GM12878 (cell line): ENCODE measurements at regions not wholly inside any gene's neighbourhood (a gene's known extent, or its start where the extent isn't known, plus 50 kb on each side); places are given as distances from the start of the nearest gene placed in this dataset.
A peak's percentile ranks its signal among the peaks of the same experiment; 100 is the strongest.

ENCODE experiments used
- ATAC-seq: fragments of 200-7000 bp; cut with Tn5 transposase; 3 replicates; pipeline ENCODE4 v1.9.1; 2020; ENCODE audit warnings: mild to moderate bottlenecking, moderate library complexity
- BruUV-seq: library from RNA; stranded (reverse); fragments of 400-500 nt; replicated peaks from 2 replicates; lab custom pipeline; 2021; lab: Mats Ljungman, UMichigan
- CTCF ChIA-PET: fragments of 300-600 bp; sonication (Branson Sonifier 250); formaldehyde crosslinking; extraction: SDS; loops from one replicate; lab custom pipeline; 2021; ENCODE audit warnings: inconsistent platforms; lab: Yijun Ruan, JAX
- POLR2A ChIA-PET: fragments of 350-600 bp; formaldehyde crosslinking; extraction: SDS; loops from one replicate; lab custom pipeline; 2021; ENCODE audit warnings: inconsistent platforms; lab: Charles Lee
- RAD21 ChIA-PET: fragments of 300-600 bp; sonication (Branson Sonifier 250); formaldehyde crosslinking; loops from one replicate; lab custom pipeline; 2023; ENCODE audit warnings: antibody characterized with exemption; ENCODE audit not compliant: unreplicated experiment; lab: Charles Lee
- SMC1A ChIA-PET: fragments of 300-600 bp; sonication (Branson Sonifier 250); formaldehyde crosslinking; loops from one replicate; lab custom pipeline; 2023; ENCODE audit not compliant: unreplicated experiment, uncharacterized antibody; lab: Charles Lee
- DNase-seq: peaks from one replicate; pipeline ENCODE4 v3.0.0-alpha.2; 2011; ENCODE audit warnings: low read depth, low spot score
- FAIRE-seq: peaks from 3 replicates; lab custom pipeline; 2011; peaks lifted over from hg19 to GRCh38; lab: Jason Lieb, UNC
- H2AFZ ChIP-seq: 2 replicates; pipeline ENCODE4 v1.6.0; 2011; ENCODE audit warnings: low read depth, low read length, control low read depth; ENCODE audit not compliant: control insufficient read depth
- H3K27ac ChIP-seq: 2 replicates; pipeline ENCODE4 v1.5.1; 2011; ENCODE audit warnings: control low read depth; ENCODE audit not compliant: control insufficient read depth, insufficient read depth
- H3K27me3 ChIP-seq, 2 experiments: replicated peaks in 1 of 2; 2 replicates each; pipeline versions ENCODE4 v1.6.0 to v1.6.1; 2011; ENCODE audit warnings: low read length in 1 of 2; ENCODE audit not compliant: control insufficient read depth in 2 of 2, insufficient read depth in 2 of 2
- H3K36me3 ChIP-seq, 2 experiments: 2 replicates each; pipeline ENCODE4 v1.5.1; 2011; ENCODE audit warnings: low read length in 1 of 2; ENCODE audit not compliant: control insufficient read depth in 2 of 2, insufficient read depth in 2 of 2
- H3K4me1 ChIP-seq: 2 replicates; pipeline ENCODE4 v1.6.1; 2011; ENCODE audit warnings: mild to moderate bottlenecking, low read length, moderate library complexity, mixed read lengths; ENCODE audit not compliant: control insufficient read depth, insufficient read depth
- H3K4me2 ChIP-seq: 2 replicates; pipeline ENCODE4 v1.6.0; 2011; ENCODE audit warnings: control low read depth; ENCODE audit not compliant: control insufficient read depth, insufficient read depth
- H3K4me3 ChIP-seq: fragments of 200-600 bp; sonication (generic); 2 replicates; pipeline ENCODE4 v1.5.1; 2016
- H3K79me2 ChIP-seq: 2 replicates; pipeline ENCODE4 v1.6.0; 2011; ENCODE audit warnings: low read length; ENCODE audit not compliant: control insufficient read depth, insufficient read depth
- H3K9ac ChIP-seq: 2 replicates; pipeline ENCODE4 v1.8.0; 2011; ENCODE audit warnings: low read length, control low read depth, mixed read lengths; ENCODE audit not compliant: control insufficient read depth, insufficient read depth
- H3K9me3 ChIP-seq: replicated peaks from 3 replicates; pipeline ENCODE4 v1.5.1; 2011; ENCODE audit warnings: mild to moderate bottlenecking, low read length; ENCODE audit not compliant: control insufficient read depth, insufficient read depth
- H4K20me1 ChIP-seq: 2 replicates; pipeline ENCODE4 v1.6.0; 2011; ENCODE audit not compliant: control insufficient read depth, insufficient read depth
- CTCF ChIP-seq, 3 experiments: IDR thresholded peaks in 2 of 3; conservative IDR thresholded peaks in 1 of 3; 2 replicates each; pipeline ENCODE4 v1.5.1; 2011; ENCODE audit warnings: low read depth in 3 of 3, low read length in 3 of 3, mild to moderate bottlenecking in 3 of 3, control low read depth in 2 of 3, moderate library complexity in 2 of 3, inconsistent platforms in 1 of 3, mixed read lengths in 1 of 3; ENCODE audit not compliant: control insufficient read depth in 2 of 3, insufficient read depth in 1 of 3; ENCODE audit errors: extremely low read depth in 1 of 3
- ELK1 ChIP-seq: IDR thresholded peaks from 2 replicates; pipeline ENCODE4 v1.6.1; 2012; ENCODE audit warnings: low read depth, low read length, improper control_type of control experiment
- MEF2B ChIP-seq: fragments of 450-650 bp; IDR thresholded peaks from 2 replicates; pipeline ENCODE4 v1.6.1; 2018; ENCODE audit warnings: mild to moderate bottlenecking, moderate library complexity; ENCODE audit not compliant: partially characterized antibody, poor library complexity, severe bottlenecking
- PML ChIP-seq: IDR thresholded peaks from 2 replicates; pipeline ENCODE4 v1.6.1; 2012; ENCODE audit warnings: low read length, inconsistent platforms
- RAD21 ChIP-seq: IDR thresholded peaks from 2 replicates; pipeline ENCODE4 v1.6.1; 2011; ENCODE audit warnings: mild to moderate bottlenecking, low read depth, low read length, moderate library complexity; ENCODE audit not compliant: insufficient read depth
- RUNX3 ChIP-seq: IDR thresholded peaks from 2 replicates; pipeline ENCODE4 v1.6.1; 2012; ENCODE audit warnings: low read length, inconsistent platforms
- ZNF24 ChIP-seq: fragments of 450-650 bp; IDR thresholded peaks from 2 replicates; pipeline ENCODE4 v1.6.1; 2017; ENCODE audit warnings: antibody characterized with exemption, mild to moderate bottlenecking
- WGBS: methylation state at CpG from one replicate; pipeline ENCODE4 v1.1.6; 2016; ENCODE audit warnings: low lambda C conversion rate; ENCODE audit not compliant: insufficient replicate concordance, insufficient coverage; ENCODE audit errors: missing lambda C conversion rate; 5-methylcytosine and 5-hydroxymethylcytosine counted together
- in situ Hi-C: fragments of 300-500 bp; cut with MboI; formaldehyde crosslinking; loops from 9 replicates; pipeline ENCODE4 v1.14.3; 2018; ENCODE audit warnings: mixed read lengths
- intact Hi-C: fragments of 100-400 bp; cut with micrococcal nuclease; formaldehyde crosslinking; loops from one replicate; pipeline ENCODE4 v1.14.2; 2022; ENCODE audit not compliant: unreplicated experiment

- 62% methylated on average over 6 of the region's 6 CpGs for WGBS
- H3K9ac ChIP-seq, result no peak overlapping the region
- FAIRE-seq (no peak), ATAC-seq (no peak), DNase-seq (no peak)
- SMC1A ChIA-PET, result no interaction called here
- H3K27ac ChIP-seq, result no peak overlapping the region
- H3K27me3 ChIP-seq, result no peaks in the 10 kb centered on the region; a peak in 1 of 4 replicates
- in situ Hi-C loops, result no loop called here
- H3K4me1 ChIP-seq, result no peaks in the 10 kb centered on the region
- H3K79me2 ChIP-seq, result no peaks in the 10 kb centered on the region
- RAD21 ChIA-PET, result no interaction called here
- POLR2A ChIA-PET, result no interaction called here
- intact Hi-C loops, result no loop called here
- no peak overlapping the region for H2AFZ ChIP-seq
- no peaks in the 10 kb centered on the region for H3K36me3 ChIP-seq
- CTCF ChIA-PET, result interaction anchor here (1.0 to 1.1 kb wide), 2 partner anchors 9 to 546 kb away, joined by 3 to 4 read pairs; no protein-coding TSS in a partner anchor
- H3K9me3 ChIP-seq, result no peaks in the 10 kb centered on the region
- no peaks in the 10 kb centered on the region for H4K20me1 ChIP-seq
- TF ChIP-seq MEF2B (no peak), RUNX3 (no peak), ZNF24 (no peak), PML (no peak)
- H3K4me3 ChIP-seq, result no peak overlapping the region
- H3K4me2 ChIP-seq, result no peak overlapping the region
- no TSS peak for BruUV-seq
Measured at GRCh38 chr13:60221581-60221980, 57.9 kb upstream of the DIAPH3 start.

GRCh38 chr13:60226507-60226906 lies 62.8 kb upstream of the DIAPH3 start:
- ChIA-PET RAD21 (no interaction called here), POLR2A (no interaction called here), SMC1A (interaction anchor here (1.2 to 1.5 kb wide), 2 partner anchors 24 to 204 kb away, joined by 3 to 6 read pairs; no protein-coding TSS in a partner anchor)
- H3K27ac ChIP-seq, result no peak overlapping the region
- no peak overlapping the region for H3K4me3 ChIP-seq
- H3K9me3 ChIP-seq, result no peaks in the 10 kb centered on the region
- no peaks in the 10 kb centered on the region for H4K20me1 ChIP-seq
- no peaks in the 10 kb centered on the region for H3K27me3 ChIP-seq
- 11% methylated on average over 3 of the region's 3 CpGs for WGBS
- no peaks in the 10 kb centered on the region for H3K4me1 ChIP-seq
- H2AFZ ChIP-seq, result no peak overlapping the region
- DNase-seq (no peak), FAIRE-seq (no peak)
- H3K4me2 ChIP-seq, result no peak overlapping the region
- BruUV-seq, result no TSS peak
- no peaks in the 10 kb centered on the region for H3K36me3 ChIP-seq
- in situ Hi-C loops, result no loop called here
- H3K9ac ChIP-seq, result no peak overlapping the region
- intact Hi-C loops, result no loop called here
- H3K79me2 ChIP-seq, result no peaks in the 10 kb centered on the region
- peak in 2 of 3 experiments; percentile 12 to 34; a peak in 2 of 6 replicates for TF ChIP-seq CTCF (IDR thresholded peaks at IDR 0.05 in 2 of 3, conservative IDR thresholded peaks at IDR 0.05 in 1 of 3; ENCODE audit: control insufficient read depth in 2 of 3, extremely low read depth in 1 of 3, insufficient read depth in 1 of 3, low read depth in 3 of 3, low read length in 3 of 3)
- peak; percentile 58 for TF ChIP-seq RAD21
- no peak for TF ChIP-seq ELK1
- TF ChIP-seq, all 136 proteins: peak for 2
- ATAC-seq, result peak; percentile 59
- CTCF ChIA-PET, result interaction anchor here (0.7 to 2.8 kb wide), 5 partner anchors 147 to 835 kb away, joined by 3 to 15 read pairs (median 5); no protein-coding TSS in a partner anchor
